K562 (cell line): ENCODE measurements at regions not wholly inside any gene's neighbourhood (a gene's known extent, or its start where the extent isn't known, plus 50 kb on each side); places are given as distances from the start of the nearest gene placed in this dataset.

ENCODE experiments used
- ATAC-seq: fragments of 200-7000 bp; cut with Tn5 transposase; 3 replicates; pipeline ENCODE4 v1.9.1; 2020; ENCODE audit warnings: moderate library complexity
- BruUV-seq: library from RNA; stranded (reverse); fragments of 400-500 nt; replicated peaks from 2 replicates; lab custom pipeline; 2021; lab: Mats Ljungman, UMichigan
- CTCF ChIA-PET: fragments of 300-600 bp; formaldehyde crosslinking; extraction: SDS; loops from one replicate; lab custom pipeline; 2021; ENCODE audit warnings: low intra/inter-chr PET ratio; lab: Yijun Ruan, JAX
- POLR2A ChIA-PET: fragments of 300-600, 350-650 bp; sonication (Branson Sonifier 250); formaldehyde crosslinking; extraction: SDS; loops from one replicate; lab custom pipeline; 2021; ENCODE audit warnings: antibody characterized with exemption, inconsistent platforms; lab: Yijun Ruan, JAX
- DNase-seq, 4 experiments: peaks; one replicate each; pipeline versions ENCODE4 v3.0.0 to v3.0.0-alpha.2; 2011 to 2018; ENCODE audit warnings: low spot score in 3 of 4, mixed read lengths in 3 of 4; ENCODE audit errors: extremely low read depth in 1 of 4
- FAIRE-seq: peaks from 2 replicates; lab custom pipeline; 2011; peaks lifted over from hg19 to GRCh38; lab: Jason Lieb, UNC
- H2AFZ ChIP-seq: 2 replicates; pipeline ENCODE4 v1.6.0; 2011; ENCODE audit warnings: low read depth, low read length, control low read depth, inconsistent platforms
- H3K27ac ChIP-seq: fragments of 200-600 bp; 3 replicates; pipeline ENCODE4 v1.8.0; 2011; ENCODE audit warnings: low read depth, mild to moderate bottlenecking, control low read depth, inconsistent platforms, low read length, moderate library complexity, mixed read lengths; ENCODE audit errors: extremely low read depth
- H3K27me3 ChIP-seq, 2 experiments: fragments of 300-600 bp in 1 of 2; 2 replicates in 1 of 2; 3 replicates in 1 of 2; pipeline versions ENCODE4 v1.6.0 to v1.8.0; 2011; ENCODE audit warnings: inconsistent platforms in 2 of 2, low read length in 2 of 2, mild to moderate bottlenecking in 1 of 2, mixed read lengths in 1 of 2, moderate library complexity in 1 of 2; ENCODE audit not compliant: control insufficient read depth in 2 of 2, insufficient read depth in 2 of 2
- H3K36me3 ChIP-seq: fragments of 300-600 bp; 3 replicates; pipeline ENCODE4 v1.8.0; 2011; ENCODE audit warnings: mild to moderate bottlenecking, low read length, inconsistent platforms; ENCODE audit not compliant: control insufficient read depth, insufficient read depth
- H3K4me1 ChIP-seq, 2 experiments: fragments of 200-600 bp in 1 of 2; replicated peaks in 1 of 2; 2 replicates in 1 of 2; 3 replicates in 1 of 2; pipeline versions ENCODE4 v1.5.1 to v1.8.0; 2011; ENCODE audit warnings: inconsistent platforms in 2 of 2, low read length in 2 of 2, mild to moderate bottlenecking in 1 of 2, mixed read lengths in 1 of 2, moderate library complexity in 1 of 2; ENCODE audit not compliant: control insufficient read depth in 2 of 2, insufficient read depth in 2 of 2
- H3K4me2 ChIP-seq: 2 replicates; pipeline ENCODE4 v1.6.1; 2011; ENCODE audit warnings: low read length, control low read depth, inconsistent platforms, mixed read lengths; ENCODE audit not compliant: insufficient read depth
- H3K4me3 ChIP-seq: fragments of 200-600 bp; sonication (generic), shearing (Covaris generic); 2 replicates; pipeline ENCODE4 v1.5.1; 2016; ENCODE audit warnings: control low read depth, inconsistent platforms
- H3K79me2 ChIP-seq: fragments of 200-600 bp; 3 replicates; pipeline ENCODE4 v1.8.0; 2011; ENCODE audit warnings: low read length, inconsistent platforms; ENCODE audit not compliant: control insufficient read depth, insufficient read depth
- H3K9ac ChIP-seq, 2 experiments: 2 replicates each; pipeline versions ENCODE4 v1.6.0 to v1.6.1; 2011; ENCODE audit warnings: low read depth in 2 of 2, low read length in 2 of 2, control low read depth in 1 of 2, inconsistent platforms in 1 of 2, mild to moderate bottlenecking in 1 of 2, mixed read lengths in 1 of 2; ENCODE audit not compliant: insufficient read depth in 1 of 2
- H3K9me1 ChIP-seq: one replicate; pipeline ENCODE4 v1.6.0; 2011; ENCODE audit warnings: inconsistent platforms, mild to moderate bottlenecking, low read length, moderate library complexity; ENCODE audit not compliant: control insufficient read depth, insufficient read depth
- H3K9me3 ChIP-seq: replicated peaks from 2 replicates; pipeline ENCODE4 v1.5.1; 2011; ENCODE audit warnings: low read depth, low read length, inconsistent platforms; ENCODE audit not compliant: control insufficient read depth, insufficient read depth
- H4K20me1 ChIP-seq: replicated peaks from 2 replicates; pipeline ENCODE4 v1.6.1; 2011; ENCODE audit warnings: low read length, inconsistent platforms, mixed read lengths; ENCODE audit not compliant: control insufficient read depth, insufficient read depth
- MAFF ChIP-seq: IDR thresholded peaks from 2 replicates; pipeline ENCODE4 v1.6.1; 2012; ENCODE audit warnings: low read length, improper control_type of control experiment
- ZNF316 ChIP-seq: fragments of 450-650 bp; IDR thresholded peaks from 2 replicates; pipeline ENCODE4 v1.6.1; 2016
- WGBS: fragments of 100-300 bp; shearing (Covaris generic); methylation state at CpG from one replicate; pipeline ENCODE4 v1.1.6; 2016; ENCODE audit warnings: low coverage, mixed read lengths; ENCODE audit not compliant: insufficient coverage; ENCODE audit errors: missing lambda C conversion rate; 5-methylcytosine and 5-hydroxymethylcytosine counted together
- in situ Hi-C: fragments of 300-500 bp; cut with MboI; formaldehyde crosslinking; loops from 4 replicates; pipeline ENCODE4 v1.15.0; 2018; ENCODE audit warnings: inconsistent platforms, mixed read lengths
- intact Hi-C: fragments of 100-400 bp; cut with micrococcal nuclease; formaldehyde crosslinking; loops from 2 replicates; pipeline ENCODE4 v1.14.2; 2022
- small RNA-seq: library from RNA; depleted of rRNA; stranded (forward); fragments of <200 nt; gene quantifications from one replicate; pipeline ENCODE3, GENCODE V24; 2014
- TF ChIP-seq, protein P1 (sequence below): fragments of 150-350 bp; IDR thresholded peaks from 2 replicates; pipeline ENCODE4 v1.6.1; 2014; ENCODE audit warnings: low read depth, mild to moderate bottlenecking, low read length, borderline replicate concordance

DNA sequence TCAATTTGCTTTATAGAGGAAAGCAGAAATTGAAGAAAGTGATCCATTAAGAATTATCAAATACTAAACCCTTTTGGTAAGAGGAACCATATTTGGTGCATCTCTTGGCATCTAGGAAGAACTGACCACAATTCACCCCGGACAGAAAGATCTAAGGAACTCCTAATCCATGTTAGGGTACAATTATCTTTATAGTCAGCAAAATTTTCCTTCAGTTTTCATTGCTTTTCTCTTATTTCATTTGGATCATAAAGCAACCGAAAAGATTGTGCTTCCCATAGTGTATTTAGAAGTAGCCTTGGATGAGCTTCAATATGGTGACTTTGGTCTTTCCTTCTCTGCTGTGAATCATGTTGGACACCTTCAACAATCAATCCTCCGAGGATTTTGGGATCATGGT is 50.1 kb upstream of the IGFBP5 start:
- Histone ChIP-seq H3K9me3 (no peaks in the 10 kb centered on the region), H3K9me1 (no peaks in the 10 kb centered on the region), H3K4me2 (no peak overlapping the region), H3K4me3 (no peak overlapping the region), H3K9ac (no peak overlapping the region), H3K4me1 (no peaks in the 10 kb centered on the region; a peak in 1 of 5 replicates), H4K20me1 (no peaks in the 10 kb centered on the region), H3K27ac (no peak overlapping the region), H3K79me2 (no peaks in the 10 kb centered on the region), H3K27me3 (peaks cover 2 to 16% of the 10 kb centered on the region in 2 experiments; a peak in 4 of 5 replicates), H2AFZ (no peak overlapping the region), H3K36me3 (no peaks in the 10 kb centered on the region)
- ChIA-PET CTCF (no interaction called here), POLR2A (no interaction called here)
- TF ChIP-seq MAFF (peak; percentile 10; the same call in 1 of the 2 replicates), ZNF316 (peak; percentile 48)
- TF ChIP-seq, protein P1, sequence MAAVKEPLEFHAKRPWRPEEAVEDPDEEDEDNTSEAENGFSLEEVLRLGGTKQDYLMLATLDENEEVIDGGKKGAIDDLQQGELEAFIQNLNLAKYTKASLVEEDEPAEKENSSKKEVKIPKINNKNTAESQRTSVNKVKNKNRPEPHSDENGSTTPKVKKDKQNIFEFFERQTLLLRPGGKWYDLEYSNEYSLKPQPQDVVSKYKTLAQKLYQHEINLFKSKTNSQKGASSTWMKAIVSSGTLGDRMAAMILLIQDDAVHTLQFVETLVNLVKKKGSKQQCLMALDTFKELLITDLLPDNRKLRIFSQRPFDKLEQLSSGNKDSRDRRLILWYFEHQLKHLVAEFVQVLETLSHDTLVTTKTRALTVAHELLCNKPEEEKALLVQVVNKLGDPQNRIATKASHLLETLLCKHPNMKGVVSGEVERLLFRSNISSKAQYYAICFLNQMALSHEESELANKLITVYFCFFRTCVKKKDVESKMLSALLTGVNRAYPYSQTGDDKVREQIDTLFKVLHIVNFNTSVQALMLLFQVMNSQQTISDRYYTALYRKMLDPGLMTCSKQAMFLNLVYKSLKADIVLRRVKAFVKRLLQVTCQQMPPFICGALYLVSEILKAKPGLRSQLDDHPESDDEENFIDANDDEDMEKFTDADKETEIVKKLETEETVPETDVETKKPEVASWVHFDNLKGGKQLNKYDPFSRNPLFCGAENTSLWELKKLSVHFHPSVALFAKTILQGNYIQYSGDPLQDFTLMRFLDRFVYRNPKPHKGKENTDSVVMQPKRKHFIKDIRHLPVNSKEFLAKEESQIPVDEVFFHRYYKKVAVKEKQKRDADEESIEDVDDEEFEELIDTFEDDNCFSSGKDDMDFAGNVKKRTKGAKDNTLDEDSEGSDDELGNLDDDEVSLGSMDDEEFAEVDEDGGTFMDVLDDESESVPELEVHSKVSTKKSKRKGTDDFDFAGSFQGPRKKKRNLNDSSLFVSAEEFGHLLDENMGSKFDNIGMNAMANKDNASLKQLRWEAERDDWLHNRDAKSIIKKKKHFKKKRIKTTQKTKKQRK = no peak
- no peak for FAIRE-seq
- no peak for DNase-seq
- no peak for ATAC-seq
- in situ Hi-C loops = no loop called here
- BruUV-seq = no TSS peak
- WGBS = 7% methylated on average over 3 of the region's 3 CpGs
- intact Hi-C loops = no loop called here

Small RNA genes in the stretch of these regions (small RNA-seq; reads per million reads assigned to genes)
- 1.6 reads per million, percentile 75 among the genes with 10 or more reads in this experiment for gene RNA5SP120
